ENCODE measurements at regions not wholly inside any gene's neighbourhood (a gene's known extent, or its start where the extent isn't known, plus 50 kb on each side); places are given as distances from the start of the nearest gene placed in this dataset.

DNA sequence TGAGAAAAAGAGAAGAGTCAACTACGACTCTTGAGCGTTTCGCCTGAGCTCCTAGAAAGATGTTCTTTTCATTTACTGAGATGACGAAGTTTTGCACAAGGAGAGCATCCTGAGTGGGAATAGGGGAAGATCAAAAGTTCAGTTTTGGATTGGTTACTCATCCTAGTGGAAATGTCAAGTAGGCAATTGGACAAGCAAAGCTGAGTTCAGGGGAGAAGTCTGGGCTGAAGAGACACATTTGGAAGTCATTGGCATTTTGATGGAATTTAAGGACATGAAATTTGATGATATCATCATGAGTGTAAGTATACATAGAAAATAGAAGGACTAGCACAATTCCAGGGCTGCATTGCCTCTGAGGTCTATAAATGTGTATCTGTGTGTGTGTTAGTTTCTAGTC is 416.6 kb downstream of the RAD51AP2 start:
- Histone ChIP-seq H4K20me1 (ENCODE audit: insufficient read depth, low read length) (no peaks in the 10 kb centered on the region), H3K27me3 (ENCODE audit: low read depth, low read length) (no peaks in the 10 kb centered on the region), H3K4me1 (ENCODE audit: low read length) (peaks cover 25% of the 10 kb centered on the region), H3K79me2 (ENCODE audit: low read length) (no peaks in the 10 kb centered on the region), H2AFZ (ENCODE audit: low read depth, low read length) (no peak overlapping the region), H3K9me3 (ENCODE audit: insufficient read depth, low read length) (no peaks in the 10 kb centered on the region), H3K4me3 (ENCODE audit: low read length) (no peak overlapping the region), H3K4me2 (ENCODE audit: low read length) (no peak overlapping the region), H3K9ac (ENCODE audit: low read length) (no peak overlapping the region), H3K27ac (ENCODE audit: low read length) (no peak overlapping the region), H3K36me3 (replicated peaks; ENCODE audit: low read depth, low read length) (no peaks in the 10 kb centered on the region)
- TF ChIP-seq EZH2phosphoT487 (IDR thresholded peaks at IDR 0.05; ENCODE audit: low read depth): no peak
- TF ChIP-seq, protein P1, sequence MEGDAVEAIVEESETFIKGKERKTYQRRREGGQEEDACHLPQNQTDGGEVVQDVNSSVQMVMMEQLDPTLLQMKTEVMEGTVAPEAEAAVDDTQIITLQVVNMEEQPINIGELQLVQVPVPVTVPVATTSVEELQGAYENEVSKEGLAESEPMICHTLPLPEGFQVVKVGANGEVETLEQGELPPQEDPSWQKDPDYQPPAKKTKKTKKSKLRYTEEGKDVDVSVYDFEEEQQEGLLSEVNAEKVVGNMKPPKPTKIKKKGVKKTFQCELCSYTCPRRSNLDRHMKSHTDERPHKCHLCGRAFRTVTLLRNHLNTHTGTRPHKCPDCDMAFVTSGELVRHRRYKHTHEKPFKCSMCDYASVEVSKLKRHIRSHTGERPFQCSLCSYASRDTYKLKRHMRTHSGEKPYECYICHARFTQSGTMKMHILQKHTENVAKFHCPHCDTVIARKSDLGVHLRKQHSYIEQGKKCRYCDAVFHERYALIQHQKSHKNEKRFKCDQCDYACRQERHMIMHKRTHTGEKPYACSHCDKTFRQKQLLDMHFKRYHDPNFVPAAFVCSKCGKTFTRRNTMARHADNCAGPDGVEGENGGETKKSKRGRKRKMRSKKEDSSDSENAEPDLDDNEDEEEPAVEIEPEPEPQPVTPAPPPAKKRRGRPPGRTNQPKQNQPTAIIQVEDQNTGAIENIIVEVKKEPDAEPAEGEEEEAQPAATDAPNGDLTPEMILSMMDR (IDR thresholded peaks at IDR 0.05; ENCODE audit: low read depth, low read length): no peak

DNA sequence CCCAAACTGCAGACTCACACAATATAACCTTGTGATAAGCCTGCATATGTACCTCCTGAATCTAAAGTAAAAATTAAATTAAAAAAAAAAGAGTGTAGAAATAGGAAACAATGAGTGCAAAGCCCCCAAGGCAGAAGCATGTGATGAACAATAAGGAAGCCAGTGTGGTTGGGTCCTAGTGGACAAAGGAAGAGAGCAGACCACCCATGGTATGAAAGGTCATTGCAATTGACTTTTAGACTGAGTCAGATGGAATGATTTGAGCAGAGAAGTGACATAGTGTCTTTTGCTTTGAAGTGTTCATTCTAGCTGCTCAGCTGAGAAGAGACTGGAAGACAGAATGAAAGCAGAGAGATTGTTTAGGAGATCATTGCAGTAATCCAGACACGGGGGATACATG is 417.1 kb downstream of the RAD51AP2 start:
- Histone ChIP-seq H3K4me3 (ENCODE audit: low read length) (no peak overlapping the region), H4K20me1 (ENCODE audit: insufficient read depth, low read length) (no peaks in the 10 kb centered on the region), H3K27me3 (ENCODE audit: low read depth, low read length) (no peaks in the 10 kb centered on the region), H2AFZ (ENCODE audit: low read depth, low read length) (no peak overlapping the region), H3K27ac (ENCODE audit: low read length) (no peak overlapping the region), H3K79me2 (ENCODE audit: low read length) (no peaks in the 10 kb centered on the region), H3K36me3 (replicated peaks; ENCODE audit: low read depth, low read length) (no peaks in the 10 kb centered on the region), H3K4me2 (ENCODE audit: low read length) (no peak overlapping the region), H3K9ac (ENCODE audit: low read length) (no peak overlapping the region), H3K4me1 (ENCODE audit: low read length) (peaks cover 20% of the 10 kb centered on the region), H3K9me3 (ENCODE audit: insufficient read depth, low read length) (no peaks in the 10 kb centered on the region)
- no peak for TF ChIP-seq EZH2phosphoT487 (IDR thresholded peaks at IDR 0.05; ENCODE audit: low read depth)
- TF ChIP-seq, protein P1 (IDR thresholded peaks at IDR 0.05; ENCODE audit: low read depth, low read length): no peak

DNA sequence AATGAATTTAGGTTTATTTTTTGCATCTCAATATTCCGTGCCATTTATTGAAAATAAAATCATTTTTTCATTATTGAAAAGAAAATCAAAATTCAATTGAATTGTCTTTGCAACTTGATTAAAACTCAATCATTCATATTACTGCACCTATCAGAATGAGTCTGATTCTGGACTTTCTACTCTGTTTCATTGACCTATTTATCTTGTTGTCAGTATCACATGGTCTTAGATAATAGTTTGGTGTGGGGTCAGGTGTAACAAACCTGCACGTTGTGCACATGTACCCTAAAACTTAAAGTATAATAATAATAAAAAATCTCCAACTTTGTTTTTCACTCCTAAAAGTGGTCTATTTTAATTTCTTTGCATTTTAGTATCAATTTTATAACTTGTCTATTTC is 422.9 kb downstream of the RAD51AP2 start:
- H3K9me3 ChIP-seq (ENCODE audit: insufficient read depth, low read length): no peaks in the 10 kb centered on the region
- H4K20me1 ChIP-seq (ENCODE audit: insufficient read depth, low read length): no peaks in the 10 kb centered on the region
- H3K9ac ChIP-seq (ENCODE audit: low read length): no peak overlapping the region
- no peak overlapping the region for H3K4me3 ChIP-seq (ENCODE audit: low read length)
- no peaks in the 10 kb centered on the region for H3K27me3 ChIP-seq (ENCODE audit: low read depth, low read length)
- H3K27ac ChIP-seq (ENCODE audit: low read length): no peak overlapping the region
- no peak overlapping the region for H3K4me2 ChIP-seq (ENCODE audit: low read length)
- H3K79me2 ChIP-seq (ENCODE audit: low read length): no peaks in the 10 kb centered on the region
- TF ChIP-seq, protein P1 (IDR thresholded peaks at IDR 0.05; ENCODE audit: low read depth, low read length): no peak
- no peak for TF ChIP-seq EZH2phosphoT487 (IDR thresholded peaks at IDR 0.05; ENCODE audit: low read depth)
- no peaks in the 10 kb centered on the region for H3K4me1 ChIP-seq (ENCODE audit: low read length)
- no peaks in the 10 kb centered on the region for H3K36me3 ChIP-seq (replicated peaks; ENCODE audit: low read depth, low read length)
- H2AFZ ChIP-seq (ENCODE audit: low read depth, low read length): no peak overlapping the region

DNA sequence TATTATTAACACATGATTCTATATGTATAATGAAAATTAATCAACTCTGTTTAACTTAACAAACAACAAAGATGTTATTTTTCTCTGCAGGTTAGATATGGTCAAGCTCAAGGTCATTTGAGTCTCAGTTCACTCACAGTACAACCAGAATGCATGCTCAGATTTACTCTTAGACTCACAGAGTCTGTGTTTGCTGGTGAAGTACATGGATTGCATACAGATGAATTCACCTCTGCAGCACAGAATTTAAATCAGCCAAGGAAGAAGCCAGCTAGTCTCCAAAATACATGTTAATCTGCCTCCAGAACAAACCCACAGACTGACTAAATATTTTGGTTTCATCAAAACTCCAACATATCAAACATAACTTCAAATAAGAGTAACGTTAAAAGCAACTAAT is 424.5 kb downstream of the RAD51AP2 start:
- no peak overlapping the region for H3K4me2 ChIP-seq (ENCODE audit: low read length)
- no peak overlapping the region for H3K4me3 ChIP-seq (ENCODE audit: low read length)
- no peak overlapping the region for H3K9ac ChIP-seq (ENCODE audit: low read length)
- no peak overlapping the region for H2AFZ ChIP-seq (ENCODE audit: low read depth, low read length)
- no peaks in the 10 kb centered on the region for H3K36me3 ChIP-seq (replicated peaks; ENCODE audit: low read depth, low read length)
- no peaks in the 10 kb centered on the region for H3K9me3 ChIP-seq (ENCODE audit: insufficient read depth, low read length)
- H3K27me3 ChIP-seq (ENCODE audit: low read depth, low read length): no peaks in the 10 kb centered on the region
- H4K20me1 ChIP-seq (ENCODE audit: insufficient read depth, low read length): no peaks in the 10 kb centered on the region
- no peak overlapping the region for H3K27ac ChIP-seq (ENCODE audit: low read length)
- TF ChIP-seq, protein P1 (IDR thresholded peaks at IDR 0.05; ENCODE audit: low read depth, low read length): no peak
- H3K4me1 ChIP-seq (ENCODE audit: low read length): no peaks in the 10 kb centered on the region
- H3K79me2 ChIP-seq (ENCODE audit: low read length): no peaks in the 10 kb centered on the region
